IPS-20b (cell line): ENCODE measurements at regions not wholly inside any gene's neighbourhood (a gene's known extent, or its start where the extent isn't known, plus 50 kb on each side); places are given as distances from the start of the nearest gene placed in this dataset.

Experiments
- H3K27ac ChIP-seq: one replicate; pipeline ENCODE4 v1.5.1; 2013; ENCODE audit warnings: low read length
- H3K27me3 ChIP-seq: 2 replicates; pipeline ENCODE4 v1.6.1; 2013; ENCODE audit warnings: mild to moderate bottlenecking, low read length, inconsistent platforms; ENCODE audit not compliant: insufficient read depth
- H3K36me3 ChIP-seq: 2 replicates; pipeline ENCODE4 v1.6.1; 2013; ENCODE audit warnings: low read depth, mild to moderate bottlenecking, inconsistent platforms, low read length, moderate library complexity; ENCODE audit not compliant: insufficient read depth
- H3K4me1 ChIP-seq: 2 replicates; pipeline ENCODE4 v1.6.1; 2013; ENCODE audit warnings: mild to moderate bottlenecking, control low read depth, inconsistent platforms, low read length, moderate library complexity; ENCODE audit not compliant: insufficient read depth
- H3K4me3 ChIP-seq: 2 replicates; pipeline ENCODE4 v1.5.1; 2013; ENCODE audit warnings: mild to moderate bottlenecking, low read length, inconsistent platforms
- H3K9ac ChIP-seq: 2 replicates; pipeline ENCODE4 v1.6.1; 2013; ENCODE audit warnings: low read depth, mild to moderate bottlenecking, inconsistent platforms, low read length, moderate library complexity
- H3K9me3 ChIP-seq: 2 replicates; pipeline ENCODE4 v1.6.1; 2013; ENCODE audit warnings: mild to moderate bottlenecking, low read depth, low read length, inconsistent platforms; ENCODE audit not compliant: insufficient read depth

DNA sequence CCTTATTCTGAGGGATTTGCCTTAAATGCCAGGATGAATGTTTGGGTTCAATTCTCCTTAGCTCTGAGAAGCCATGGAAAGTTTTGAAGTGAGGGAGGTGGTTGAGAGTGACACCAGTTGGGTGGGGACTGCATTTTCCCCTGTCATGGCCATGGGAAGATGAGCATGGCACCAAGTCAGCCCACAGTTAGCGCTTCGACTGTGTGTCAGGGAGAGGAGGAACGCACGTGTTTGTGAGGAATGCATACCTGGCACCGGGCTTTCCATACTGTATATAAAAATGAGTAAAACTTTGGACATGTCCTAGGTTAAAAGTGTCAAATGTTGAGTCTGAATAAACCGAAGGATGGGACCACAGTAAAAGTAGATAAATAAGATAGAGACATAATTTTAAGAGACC lies 187.5 kb upstream of the KL start:
- no peak overlapping the region for H3K27ac ChIP-seq
- H3K9ac ChIP-seq: no peak overlapping the region
- no peak overlapping the region for H3K4me3 ChIP-seq
- no peaks in the 10 kb centered on the region for H3K36me3 ChIP-seq
- H3K4me1 ChIP-seq: peaks cover 19% of the 10 kb centered on the region
- no peaks in the 10 kb centered on the region for H3K27me3 ChIP-seq
- no peaks in the 10 kb centered on the region for H3K9me3 ChIP-seq

DNA sequence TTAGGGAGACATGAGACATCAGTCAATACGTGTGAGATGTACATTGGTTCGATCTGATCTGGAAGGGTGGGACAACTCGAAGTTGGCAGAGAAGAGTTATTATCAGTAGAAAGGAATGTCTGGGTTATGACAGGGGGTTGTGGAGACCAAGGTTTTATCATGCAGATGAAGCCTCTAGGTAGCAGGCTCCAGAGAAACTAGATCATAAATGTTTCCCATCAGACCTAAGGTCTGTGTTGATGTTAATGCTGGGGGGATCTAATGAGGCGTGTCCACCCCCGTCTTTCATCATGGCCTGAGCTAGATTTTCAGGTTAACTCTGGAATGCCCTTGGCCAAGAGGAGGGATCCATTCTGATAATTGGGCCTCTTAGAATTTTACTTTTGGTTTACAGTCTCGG lies 187.0 kb upstream of the KL start:
- Histone ChIP-seq H3K4me3 (no peak overlapping the region), H3K36me3 (no peaks in the 10 kb centered on the region), H3K27me3 (no peaks in the 10 kb centered on the region), H3K27ac (no peak overlapping the region), H3K9me3 (no peaks in the 10 kb centered on the region), H3K4me1 (peaks cover 15% of the 10 kb centered on the region), H3K9ac (no peak overlapping the region)

DNA sequence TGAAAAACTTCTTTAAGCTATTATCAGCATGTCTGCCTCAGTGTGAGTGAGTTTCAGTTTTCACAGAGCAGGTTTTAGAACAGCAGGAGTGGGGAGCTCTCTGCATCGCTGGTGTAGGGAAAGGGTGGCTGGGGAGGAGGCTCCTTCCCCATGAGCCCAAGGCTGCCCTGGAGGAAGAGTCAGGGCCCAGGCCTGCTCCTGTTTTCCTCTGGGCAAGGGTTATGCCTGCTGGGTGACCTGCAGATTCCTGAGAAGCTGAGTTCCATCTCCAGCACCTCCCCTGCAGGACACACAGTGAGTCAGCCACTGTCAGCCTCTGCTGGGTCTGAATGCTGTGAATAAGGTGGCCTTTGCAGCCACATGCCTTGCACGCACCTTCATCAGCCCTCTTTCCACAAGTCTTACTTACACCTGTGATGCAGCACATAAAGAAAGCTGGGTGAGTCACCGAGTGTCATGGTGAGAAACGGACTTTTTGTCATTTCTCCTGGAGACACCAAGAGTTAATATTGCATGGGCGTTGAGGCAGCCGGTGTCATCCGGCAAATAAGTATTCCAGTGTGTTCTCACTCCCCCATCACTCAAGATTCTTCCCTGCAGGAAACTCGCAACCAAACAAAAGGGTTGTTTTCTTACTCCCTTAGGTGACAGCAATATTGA lies 186.4 kb upstream of the KL start:
- Histone ChIP-seq H3K9ac (no peak overlapping the region), H3K4me1 (peaks cover 11% of the 10 kb centered on the region; the same call in 1 of the 2 replicates), H3K27ac (no peak overlapping the region), H3K36me3 (no peaks in the 10 kb centered on the region), H3K27me3 (no peaks in the 10 kb centered on the region), H3K4me3 (no peak overlapping the region), H3K9me3 (no peaks in the 10 kb centered on the region)

DNA sequence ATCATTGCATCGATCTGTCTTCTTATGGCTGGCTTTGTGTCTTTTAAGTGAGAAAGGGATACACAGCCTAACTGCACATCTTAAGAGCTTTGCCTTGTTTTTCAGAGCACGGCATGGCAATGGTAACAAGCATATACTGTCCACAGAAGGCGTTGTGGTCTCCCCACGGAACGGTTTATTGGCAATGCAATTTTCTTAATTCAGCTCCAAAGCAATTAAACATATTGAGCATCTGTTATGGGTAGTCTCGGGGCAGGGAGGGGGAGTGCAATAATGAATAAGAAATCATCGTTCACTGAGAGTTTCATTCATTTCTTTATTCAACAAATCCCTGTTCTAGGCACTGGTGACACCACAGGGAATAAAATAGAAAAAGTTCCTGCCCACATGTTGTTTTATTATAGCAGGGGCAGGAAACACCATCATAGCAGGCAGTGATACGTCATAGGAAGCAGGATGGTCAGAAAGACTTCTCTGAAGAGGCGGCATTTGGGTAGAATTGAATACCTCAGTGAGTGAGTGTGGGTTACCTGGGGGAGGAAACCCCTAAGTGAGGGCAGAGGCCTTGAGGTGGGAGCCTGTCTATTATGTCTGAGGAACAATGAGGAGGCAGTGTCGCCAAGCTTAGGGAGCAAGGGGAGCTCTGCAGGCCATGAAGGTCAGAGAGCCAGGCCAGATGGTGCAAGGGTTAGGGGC lies 185.7 kb upstream of the KL start:
- H3K4me3 ChIP-seq: no peak overlapping the region
- H3K27me3 ChIP-seq: no peaks in the 10 kb centered on the region
- no peak overlapping the region for H3K27ac ChIP-seq
- H3K36me3 ChIP-seq: no peaks in the 10 kb centered on the region
- H3K9me3 ChIP-seq: no peaks in the 10 kb centered on the region
- H3K4me1 ChIP-seq: peaks cover 11% of the 10 kb centered on the region; the same call in 1 of the 2 replicates
- no peak overlapping the region for H3K9ac ChIP-seq

DNA sequence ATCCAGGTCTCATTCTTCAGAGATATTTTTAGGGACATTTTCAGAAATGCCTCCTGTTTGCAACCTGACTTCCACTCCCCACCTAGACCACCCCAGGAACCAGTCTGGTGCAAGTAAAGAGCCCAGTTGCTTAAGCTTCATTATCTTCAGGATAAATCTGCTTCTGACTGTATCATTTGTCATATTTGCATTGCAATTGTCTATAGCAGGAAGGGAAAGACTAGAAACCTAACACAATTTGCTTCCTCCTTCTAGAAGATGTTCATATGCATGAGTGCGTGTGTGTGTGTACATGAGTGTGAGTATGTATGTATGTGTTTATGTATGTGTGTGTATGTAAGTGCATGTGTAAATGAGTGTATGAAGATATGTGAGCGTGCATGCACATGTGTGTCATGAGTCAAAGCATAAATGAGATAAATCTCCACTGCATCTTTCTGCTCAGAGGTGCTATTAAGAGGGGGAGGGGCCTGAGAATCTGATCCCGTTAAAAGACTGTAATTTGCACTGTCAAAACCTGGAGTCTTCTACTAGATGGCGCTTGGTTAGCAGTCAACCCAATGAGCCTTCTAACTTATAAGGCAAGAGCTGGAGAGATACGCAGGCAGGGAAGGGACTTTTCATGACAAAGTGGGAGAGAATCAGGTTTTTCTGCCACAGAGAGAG lies 178.8 kb upstream of the KL start:
- no peaks in the 10 kb centered on the region for H3K36me3 ChIP-seq
- no peaks in the 10 kb centered on the region for H3K27me3 ChIP-seq

DNA sequence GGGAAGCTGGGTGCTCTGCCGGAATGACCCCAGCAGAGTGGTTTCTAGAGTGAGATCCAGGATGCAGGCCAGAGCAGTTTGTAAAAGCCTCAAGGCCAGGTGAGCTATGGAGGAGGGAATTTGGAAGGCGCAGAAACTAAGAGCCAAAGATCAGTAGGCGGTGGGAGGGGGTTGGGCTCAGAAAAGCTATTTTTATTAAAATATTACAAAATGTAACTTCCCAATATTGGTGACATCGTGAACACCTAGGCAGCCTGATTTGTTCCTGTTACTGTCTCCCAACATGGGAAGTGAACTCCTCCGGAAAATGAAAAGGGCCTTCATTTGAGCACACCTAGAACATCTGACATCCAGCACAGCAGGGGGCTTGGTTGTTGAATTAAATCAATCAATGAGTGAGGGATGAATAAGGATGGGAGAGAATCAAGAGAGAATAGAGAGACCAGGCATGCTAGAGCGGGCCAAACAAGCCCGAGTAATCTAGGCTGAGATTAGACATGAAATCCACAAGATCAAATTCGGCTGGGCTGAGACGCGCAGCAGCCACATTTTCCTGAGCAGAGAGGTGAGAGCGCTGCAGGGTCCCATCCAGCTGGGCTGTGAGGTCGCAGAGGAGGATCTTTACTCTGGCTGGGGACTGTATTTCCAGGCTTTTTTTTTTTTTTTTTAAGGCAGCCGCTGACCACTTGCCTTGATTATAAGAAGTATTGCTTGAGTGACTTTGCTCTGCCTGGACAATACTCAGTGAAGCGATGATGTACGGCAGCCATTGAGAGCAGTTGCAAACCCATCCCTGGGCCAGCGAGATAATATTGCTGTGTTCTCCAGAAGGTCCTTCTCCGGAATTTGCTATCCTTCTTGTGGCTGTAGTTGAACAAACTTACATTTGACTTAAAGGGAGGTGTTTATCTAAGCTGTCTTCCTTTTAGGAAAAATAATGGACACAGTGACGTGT lies 178.0 kb upstream of the KL start:
- no peaks in the 10 kb centered on the region; the same call in 1 of the 2 replicates for H3K9me3 ChIP-seq
- H3K4me3 ChIP-seq: no peak overlapping the region
- no peak overlapping the region for H3K9ac ChIP-seq
- no peaks in the 10 kb centered on the region for H3K27me3 ChIP-seq
- peaks cover 17% of the 10 kb centered on the region; the same call in 1 of the 2 replicates for H3K4me1 ChIP-seq
- H3K36me3 ChIP-seq: no peaks in the 10 kb centered on the region
- no peak overlapping the region for H3K27ac ChIP-seq

More for the DNA sequence above, 178.8 kb upstream of the KL start:
- Histone ChIP-seq H3K27ac (no peak overlapping the region), H3K9me3 (no peaks in the 10 kb centered on the region; the same call in 1 of the 2 replicates), H3K9ac (no peak overlapping the region), H3K4me1 (peaks cover 17% of the 10 kb centered on the region; the same call in 1 of the 2 replicates), H3K4me3 (no peak overlapping the region)

DNA sequence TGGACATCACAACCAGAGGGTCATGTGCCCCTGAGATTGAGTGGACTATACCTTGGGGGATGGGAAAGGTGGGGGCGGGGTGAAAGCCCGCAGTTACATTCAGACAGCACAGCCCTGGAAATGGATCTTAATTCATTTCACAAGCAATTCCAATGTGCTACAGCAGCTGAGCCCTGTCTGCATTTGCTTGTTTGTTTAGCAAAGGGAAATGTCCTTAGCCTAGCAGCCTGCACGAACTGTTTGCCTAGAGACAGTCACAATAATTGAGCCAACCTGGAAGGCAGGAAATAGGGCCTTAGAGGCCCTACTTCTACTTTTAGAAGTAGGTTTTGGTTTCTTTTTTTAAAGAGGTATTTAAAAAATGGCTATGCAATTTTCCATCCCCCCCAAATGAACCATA lies 177.3 kb upstream of the KL start:
- no peak overlapping the region for H3K4me3 ChIP-seq
- H3K27me3 ChIP-seq: no peaks in the 10 kb centered on the region
- H3K4me1 ChIP-seq: peaks cover 17% of the 10 kb centered on the region; the same call in 1 of the 2 replicates
- H3K36me3 ChIP-seq: no peaks in the 10 kb centered on the region
- H3K9me3 ChIP-seq: no peaks in the 10 kb centered on the region; the same call in 1 of the 2 replicates
- H3K9ac ChIP-seq: no peak overlapping the region
- H3K27ac ChIP-seq: no peak overlapping the region

DNA sequence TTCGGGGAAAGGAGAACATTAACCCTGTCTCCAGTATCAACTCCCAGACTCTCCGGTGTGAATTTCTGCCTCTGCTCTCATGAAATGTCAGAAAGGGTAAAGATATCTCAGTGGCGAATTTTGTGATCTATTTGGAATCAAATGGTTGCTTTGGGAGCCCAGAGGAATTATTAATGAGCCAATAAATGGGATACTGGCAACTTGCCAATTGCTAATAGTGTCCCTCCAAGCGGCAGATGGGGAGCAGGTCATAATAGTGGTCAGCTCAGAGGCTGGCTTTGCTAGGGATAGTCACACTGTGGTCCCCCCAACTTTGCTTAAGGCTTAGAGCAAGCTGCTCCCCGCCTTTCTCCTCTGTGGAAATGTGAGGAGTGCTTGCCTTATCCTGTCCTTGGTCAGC lies 176.1 kb upstream of the KL start:
- Histone ChIP-seq H3K9ac (no peak overlapping the region), H3K4me1 (peaks cover 17% of the 10 kb centered on the region; the same call in 1 of the 2 replicates), H3K27ac (no peak overlapping the region), H3K4me3 (no peak overlapping the region), H3K27me3 (no peaks in the 10 kb centered on the region), H3K36me3 (no peaks in the 10 kb centered on the region), H3K9me3 (no peaks in the 10 kb centered on the region; the same call in 1 of the 2 replicates)

DNA sequence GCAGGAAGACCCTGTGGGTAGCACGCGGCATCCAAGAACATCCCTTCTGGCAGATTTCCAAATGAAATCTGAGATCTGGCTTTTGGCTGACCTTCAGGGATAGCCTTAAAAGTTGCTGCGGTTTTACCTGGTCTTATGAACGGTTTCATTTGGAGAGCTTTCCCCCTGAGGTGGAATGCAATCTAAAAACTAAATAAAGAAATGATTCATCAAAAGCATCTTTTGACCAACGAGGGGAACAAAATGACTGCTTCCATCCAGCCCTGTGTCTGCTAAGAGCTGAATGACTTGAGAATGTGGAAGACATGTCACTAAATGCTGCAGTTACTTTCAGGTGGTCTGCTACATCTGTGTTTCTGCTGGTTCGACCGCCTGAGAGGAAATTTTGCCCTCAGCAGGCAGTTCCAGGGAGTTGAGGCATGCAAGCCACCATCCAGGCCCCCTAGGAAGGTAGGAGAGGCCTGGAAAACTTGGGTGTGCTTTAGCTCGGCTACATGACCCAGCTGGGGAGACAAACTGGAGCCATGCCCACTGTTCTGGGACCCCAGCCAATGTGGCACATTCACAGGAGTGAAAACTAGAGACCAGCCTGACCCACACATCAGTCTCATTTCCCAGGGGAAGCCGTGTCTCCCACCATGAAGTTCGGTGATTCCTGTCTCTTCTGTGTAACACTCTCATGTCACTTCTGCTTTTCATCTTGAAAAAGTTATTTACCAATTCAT lies 175.1 kb upstream of the KL start:
- Histone ChIP-seq H3K27me3 (no peaks in the 10 kb centered on the region), H3K4me3 (no peak overlapping the region), H3K4me1 (peaks cover 20% of the 10 kb centered on the region; the same call in 1 of the 2 replicates), H3K9me3 (no peaks in the 10 kb centered on the region; the same call in 1 of the 2 replicates), H3K27ac (no peak overlapping the region), H3K36me3 (no peaks in the 10 kb centered on the region), H3K9ac (no peak overlapping the region)

DNA sequence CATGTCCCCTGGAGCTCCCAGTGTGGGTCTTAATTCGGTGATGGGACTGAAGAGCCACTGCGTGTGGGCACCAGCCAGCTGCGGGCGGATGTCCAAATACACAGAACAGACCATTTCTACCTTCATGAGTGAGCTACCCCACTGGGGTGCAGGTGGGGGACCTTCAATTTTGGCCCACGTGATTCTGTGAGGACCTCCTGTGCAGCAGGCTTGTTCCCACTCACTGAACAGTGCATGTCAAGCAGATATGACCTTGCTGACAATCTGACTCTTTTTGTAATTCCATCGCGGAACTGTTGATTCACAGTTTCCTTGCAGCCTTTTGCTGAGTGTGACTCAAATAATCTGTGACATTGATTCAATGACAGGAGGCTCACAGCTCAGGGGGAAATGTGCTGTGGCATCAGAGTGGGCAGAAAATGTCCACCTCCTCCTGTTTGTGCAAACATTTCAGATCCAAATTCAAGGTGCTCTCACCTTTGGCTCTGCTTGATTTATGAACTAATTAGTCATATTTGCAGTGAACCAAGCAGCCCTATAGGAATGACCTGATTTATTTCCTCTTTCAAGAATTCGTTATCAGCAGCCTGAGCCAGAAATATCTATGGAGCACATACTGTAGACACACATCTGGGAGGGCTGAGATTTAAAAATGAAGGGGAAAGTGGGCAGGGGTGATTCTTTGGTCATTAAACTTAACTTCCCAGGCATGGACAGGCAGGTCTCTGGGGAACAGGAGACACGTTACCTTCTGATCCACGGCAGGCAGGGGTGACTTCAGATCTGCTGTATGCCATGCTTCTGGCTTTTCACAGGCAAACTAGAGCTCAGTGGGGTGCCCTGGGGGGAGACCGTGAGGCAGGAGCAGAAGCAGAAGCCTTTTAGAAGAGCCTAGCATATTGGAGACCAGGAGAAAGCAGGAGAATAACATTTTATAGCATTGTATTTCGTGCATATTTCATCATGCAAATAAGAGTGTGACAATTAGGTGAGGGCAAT lies 170.0 kb upstream of the KL start:
- Histone ChIP-seq H3K4me3 (peak overlapping the region; percentile 10; the same call in 1 of the 2 replicates), H3K27me3 (no peaks in the 10 kb centered on the region), H3K4me1 (peaks cover 12% of the 10 kb centered on the region), H3K27ac (no peak overlapping the region), H3K36me3 (no peaks in the 10 kb centered on the region), H3K9me3 (no peaks in the 10 kb centered on the region; the same call in 1 of the 2 replicates), H3K9ac (no peak overlapping the region)
